Activated B cell treated with CpG ODN at 0.5 μM for 24 hours (primary cell): ENCODE measurements at regions not wholly inside any gene's neighbourhood (a gene's known extent, or its start where the extent isn't known, plus 50 kb on each side); places are given as distances from the start of the nearest gene placed in this dataset.

Source experiments
- ATAC-seq: fragments of 200-7000 bp; cut with Tn5 transposase; one replicate; pipeline ENCODE4 v1.10.0; 2021; ENCODE audit warnings: low read depth, mild to moderate bottlenecking, moderate library complexity
- CTCF ChIA-PET: fragments of 350-600 bp; sonication (Branson Sonifier 250); formaldehyde crosslinking; loops from one replicate; lab custom pipeline; 2021; ENCODE audit warnings: antibody characterized with exemption; lab: Charles Lee
- POLR2A ChIA-PET: fragments of 350-600 bp; sonication (Branson Sonifier 250); formaldehyde crosslinking; loops from one replicate; lab custom pipeline; 2021; ENCODE audit warnings: antibody characterized with exemption; lab: Charles Lee
- DNase-seq: peaks from one replicate; pipeline ENCODE4 v3.0.0; 2022
- H3K27ac Mint-ChIP-seq: one replicate; pipeline ENCODE4 v1.8.0; 2020; ENCODE audit warnings: mixed read lengths
- H3K27me3 Mint-ChIP-seq: one replicate; pipeline ENCODE4 v1.8.0; 2021; ENCODE audit warnings: mixed read lengths
- H3K36me3 Mint-ChIP-seq: one replicate; pipeline ENCODE4 v1.8.0; 2021; ENCODE audit warnings: low read depth, mixed read lengths
- H3K4me1 Mint-ChIP-seq: one replicate; pipeline ENCODE4 v1.8.0; 2021; ENCODE audit warnings: mixed read lengths
- H3K4me3 Mint-ChIP-seq: one replicate; pipeline ENCODE4 v1.8.0; 2020; ENCODE audit warnings: mild to moderate bottlenecking, mixed read lengths
- H3K9me3 Mint-ChIP-seq: one replicate; pipeline ENCODE4 v1.8.0; 2020; ENCODE audit warnings: mixed read lengths
- CTCF ChIP-seq: fragments of 200-600 bp; IDR thresholded peaks from one replicate; pipeline ENCODE4 v1.8.0; 2022; ENCODE audit warnings: antibody characterized with exemption, mild to moderate bottlenecking
- intact Hi-C: fragments of 100-400 bp; cut with micrococcal nuclease; formaldehyde crosslinking; loops from one replicate; pipeline ENCODE4 v1.15.1; 2024

- Mint-ChIP-seq H3K9me3 (peaks cover 15% of the 10 kb centered on the region), H3K36me3 (no peaks in the 10 kb centered on the region), H3K27ac (no peak overlapping the region), H3K4me3 (no peak overlapping the region), H3K27me3 (no peaks in the 10 kb centered on the region), H3K4me1 (no peaks in the 10 kb centered on the region)
- intact Hi-C loops = no loop called here
- ATAC-seq (no peak), DNase-seq (no peak)
- POLR2A ChIA-PET = no interaction called here
- CTCF ChIA-PET = no interaction called here
- no peak for TF ChIP-seq CTCF
These were observed 1544.9 kb downstream of the SI start for GRCh38 chr3:163533381-163533780.

GRCh38 chr3:163523375-163523774, 1554.9 kb downstream of the SI start:
- no peak overlapping the region for H3K4me3 Mint-ChIP-seq
- DNase-seq (no peak), ATAC-seq (no peak)
- ChIA-PET CTCF (no interaction called here), POLR2A (no interaction called here)
- no peak overlapping the region for H3K27ac Mint-ChIP-seq
- H3K4me1 Mint-ChIP-seq = no peaks in the 10 kb centered on the region
- no peak for TF ChIP-seq CTCF
- peaks cover 2% of the 10 kb centered on the region for H3K9me3 Mint-ChIP-seq
- intact Hi-C loops = no loop called here
- H3K36me3 Mint-ChIP-seq = no peaks in the 10 kb centered on the region
- no peaks in the 10 kb centered on the region for H3K27me3 Mint-ChIP-seq

- H3K27ac Mint-ChIP-seq = no peak overlapping the region
These were observed 1557.0 kb downstream of the SI start for GRCh38 chr3:163521261-163521660.

GRCh38 chr3:163518065-163518464, 1560.2 kb downstream of the SI start:
- no peak for TF ChIP-seq CTCF
- H3K4me3 Mint-ChIP-seq = no peak overlapping the region
- H3K36me3 Mint-ChIP-seq = no peaks in the 10 kb centered on the region
- H3K27me3 Mint-ChIP-seq = no peaks in the 10 kb centered on the region
- no peaks in the 10 kb centered on the region for H3K4me1 Mint-ChIP-seq
- ChIA-PET POLR2A (no interaction called here), CTCF (no interaction called here)
- H3K27ac Mint-ChIP-seq = no peak overlapping the region
- no peak for DNase-seq
- H3K9me3 Mint-ChIP-seq = peaks cover 2% of the 10 kb centered on the region
- ATAC-seq = no peak
- intact Hi-C loops = no loop called here

More at GRCh38 chr3:163521261-163521660, 1557.0 kb downstream of the SI start:
- DNase-seq (no peak), ATAC-seq (no peak)
- Mint-ChIP-seq H3K4me1 (no peaks in the 10 kb centered on the region), H3K9me3 (peaks cover 2% of the 10 kb centered on the region), H3K27me3 (no peaks in the 10 kb centered on the region), H3K36me3 (no peaks in the 10 kb centered on the region), H3K4me3 (no peak overlapping the region)
- intact Hi-C loops = no loop called here
- ChIA-PET CTCF (no interaction called here), POLR2A (no interaction called here)
- TF ChIP-seq CTCF = no peak

- CTCF ChIA-PET = no interaction called here
- POLR2A ChIA-PET = no interaction called here
- ATAC-seq (no peak), DNase-seq (no peak)
- intact Hi-C loops = no loop called here
- H3K27ac Mint-ChIP-seq = no peak overlapping the region
- H3K4me1 Mint-ChIP-seq = no peaks in the 10 kb centered on the region
- no peak for TF ChIP-seq CTCF
- no peak overlapping the region for H3K4me3 Mint-ChIP-seq
- H3K27me3 Mint-ChIP-seq = no peaks in the 10 kb centered on the region
- H3K36me3 Mint-ChIP-seq = no peaks in the 10 kb centered on the region
- H3K9me3 Mint-ChIP-seq = peaks cover 2% of the 10 kb centered on the region
These were observed 1565.1 kb downstream of the SI start for GRCh38 chr3:163513149-163513657.
